ENCODE measurements at regions not wholly inside any gene's neighbourhood (a gene's known extent, or its start where the extent isn't known, plus 50 kb on each side); places are given as distances from the start of the nearest gene placed in this dataset.
A peak's percentile ranks its signal among the peaks of the same experiment; 100 is the strongest.

DNA sequence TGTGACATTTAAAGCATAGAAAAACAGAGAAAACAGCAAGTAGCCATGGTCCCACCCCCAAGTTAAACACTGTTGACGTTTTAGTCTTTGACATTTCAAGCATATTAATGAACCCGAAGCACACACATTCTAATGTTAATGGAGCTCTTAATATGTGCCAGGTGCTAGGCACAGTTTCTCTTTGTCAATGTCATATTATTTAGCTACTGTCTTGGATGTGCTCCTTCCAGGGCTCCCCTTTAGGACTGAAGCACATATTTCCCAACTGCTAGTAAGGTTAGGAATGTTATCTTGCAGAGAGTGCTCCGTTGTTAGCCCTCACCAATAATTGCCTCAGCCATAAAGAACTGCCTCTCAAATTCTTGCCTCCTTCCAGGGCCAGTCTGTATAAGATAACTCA lies 716.6 kb upstream of the TENM4 start:
- Histone ChIP-seq H3K9me3 (ENCODE audit: insufficient read depth, low read length) (no peaks in the 10 kb centered on the region), H3K4me1 (ENCODE audit: insufficient read depth, insufficient read length) (no peaks in the 10 kb centered on the region), H3K27me3 (ENCODE audit: insufficient read depth, insufficient read length) (no peaks in the 10 kb centered on the region), H3K4me3 (ENCODE audit: insufficient read length, low read depth) (no peak overlapping the region), H3K9ac (ENCODE audit: insufficient read length, low read depth) (no peak overlapping the region), H3K36me3 (ENCODE audit: insufficient read depth, insufficient read length, low read length) (no peaks in the 10 kb centered on the region)
- TF ChIP-seq ZNF274 (IDR thresholded peaks at IDR 0.05; ENCODE audit: low read depth, low read length) (no peak), SUZ12 (IDR thresholded peaks at IDR 0.05; ENCODE audit: extremely low read depth, insufficient read depth, insufficient read length) (no peak), YY1 (IDR thresholded peaks at IDR 0.05; ENCODE audit: insufficient read depth, insufficient read length) (no peak)
- DNase-seq (ENCODE audit: low read depth, low spot score): peak; percentile 20

DNA sequence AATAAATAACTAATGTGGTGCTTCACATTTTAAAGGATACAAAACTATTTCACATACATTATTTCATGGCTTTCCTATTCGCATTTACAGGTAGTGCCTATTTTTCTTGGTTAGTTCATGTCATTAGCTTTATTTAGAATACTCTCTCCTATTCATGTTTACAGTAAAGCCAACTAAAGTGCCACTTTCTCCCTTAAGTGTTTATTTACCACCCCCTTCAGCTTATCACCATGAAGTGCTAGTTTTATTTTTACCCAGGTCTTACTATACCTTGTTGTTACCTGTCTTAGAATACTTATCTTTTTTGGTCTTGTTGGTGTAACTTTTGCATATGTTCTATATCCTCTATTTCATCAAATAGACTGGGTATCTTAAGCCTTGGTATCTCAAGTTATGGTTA lies 715.2 kb upstream of the TENM4 start:
- Histone ChIP-seq H3K36me3 (ENCODE audit: insufficient read depth, insufficient read length, low read length) (no peaks in the 10 kb centered on the region), H3K4me1 (ENCODE audit: insufficient read depth, insufficient read length) (no peaks in the 10 kb centered on the region), H3K9me3 (ENCODE audit: insufficient read depth, low read length) (no peaks in the 10 kb centered on the region), H3K4me3 (ENCODE audit: insufficient read length, low read depth) (no peak overlapping the region), H3K9ac (ENCODE audit: insufficient read length, low read depth) (no peak overlapping the region), H3K27me3 (ENCODE audit: insufficient read depth, insufficient read length) (no peaks in the 10 kb centered on the region)
- no peak for DNase-seq (ENCODE audit: low read depth, low spot score)
- no peak for TF ChIP-seq ZNF274 (IDR thresholded peaks at IDR 0.05; ENCODE audit: low read depth, low read length)
- no peak for TF ChIP-seq YY1 (IDR thresholded peaks at IDR 0.05; ENCODE audit: insufficient read depth, insufficient read length)
- TF ChIP-seq SUZ12 (IDR thresholded peaks at IDR 0.05; ENCODE audit: extremely low read depth, insufficient read depth, insufficient read length): no peak

DNA sequence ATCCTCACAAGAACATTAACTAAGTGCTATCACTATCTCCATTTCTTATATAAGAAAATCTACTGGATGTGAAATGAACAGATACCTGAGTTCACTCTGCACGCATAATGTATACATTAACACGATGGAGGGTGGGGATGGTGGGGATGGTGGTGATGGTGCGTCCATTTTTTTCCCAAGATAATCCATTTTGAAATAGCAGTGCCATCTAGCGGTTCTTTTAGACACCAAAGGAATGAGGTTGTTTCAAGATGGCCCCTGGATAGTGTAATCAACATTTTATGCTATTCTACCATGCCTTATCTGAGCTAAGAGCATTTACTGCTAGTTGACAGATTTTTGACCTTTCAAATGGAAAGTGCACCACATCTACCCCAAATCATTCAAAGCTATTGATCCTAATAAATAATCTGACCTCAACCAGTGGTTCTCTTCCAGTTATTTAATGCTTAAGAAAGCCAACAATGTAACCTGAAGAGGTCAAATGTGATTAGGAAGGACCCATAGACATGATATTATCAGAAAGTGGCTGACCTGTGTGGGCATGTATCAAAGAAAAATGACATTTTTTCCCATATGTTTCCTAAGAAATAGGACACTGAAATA lies 714.7 kb upstream of the TENM4 start:
- no peak for DNase-seq (ENCODE audit: low read depth, low spot score)
- TF ChIP-seq YY1 (IDR thresholded peaks at IDR 0.05; ENCODE audit: insufficient read depth, insufficient read length) (no peak), ZNF274 (IDR thresholded peaks at IDR 0.05; ENCODE audit: low read depth, low read length) (no peak), SUZ12 (IDR thresholded peaks at IDR 0.05; ENCODE audit: extremely low read depth, insufficient read depth, insufficient read length) (no peak)

DNA sequence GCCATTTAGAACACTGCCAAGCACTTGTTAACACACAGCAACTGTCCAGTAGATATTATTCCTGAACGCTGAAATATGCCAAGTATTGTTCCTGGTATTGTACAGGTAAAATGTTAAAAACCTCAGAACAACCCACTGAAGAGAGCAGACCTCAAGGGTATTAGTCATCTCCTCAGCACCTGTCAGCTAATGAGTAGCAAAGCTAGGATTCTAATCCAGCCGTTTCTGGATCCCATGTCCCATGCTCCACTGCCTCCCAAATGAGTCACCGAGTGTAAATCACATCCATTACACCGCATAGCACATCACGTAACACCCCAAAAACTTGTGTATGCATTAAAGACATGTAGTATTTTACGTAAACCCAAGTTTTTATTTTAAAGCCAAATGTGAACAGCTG lies 705.4 kb upstream of the TENM4 start:
- Histone ChIP-seq H3K27me3 (ENCODE audit: insufficient read depth, insufficient read length) (no peaks in the 10 kb centered on the region), H3K4me1 (ENCODE audit: insufficient read depth, insufficient read length) (no peaks in the 10 kb centered on the region), H3K4me3 (ENCODE audit: insufficient read length, low read depth) (no peak overlapping the region), H3K9me3 (ENCODE audit: insufficient read depth, low read length) (no peaks in the 10 kb centered on the region), H3K36me3 (ENCODE audit: insufficient read depth, insufficient read length, low read length) (no peaks in the 10 kb centered on the region), H3K9ac (ENCODE audit: insufficient read length, low read depth) (no peak overlapping the region)
- TF ChIP-seq YY1 (IDR thresholded peaks at IDR 0.05; ENCODE audit: insufficient read depth, insufficient read length): no peak
- DNase-seq (ENCODE audit: low read depth, low spot score): no peak

More for the DNA sequence above, 714.7 kb upstream of the TENM4 start:
- H3K4me1 ChIP-seq (ENCODE audit: insufficient read depth, insufficient read length): no peaks in the 10 kb centered on the region
- no peak overlapping the region for H3K4me3 ChIP-seq (ENCODE audit: insufficient read length, low read depth)
- no peaks in the 10 kb centered on the region for H3K9me3 ChIP-seq (ENCODE audit: insufficient read depth, low read length)
- no peaks in the 10 kb centered on the region for H3K36me3 ChIP-seq (ENCODE audit: insufficient read depth, insufficient read length, low read length)
- no peaks in the 10 kb centered on the region for H3K27me3 ChIP-seq (ENCODE audit: insufficient read depth, insufficient read length)
- H3K9ac ChIP-seq (ENCODE audit: insufficient read length, low read depth): no peak overlapping the region

DNA sequence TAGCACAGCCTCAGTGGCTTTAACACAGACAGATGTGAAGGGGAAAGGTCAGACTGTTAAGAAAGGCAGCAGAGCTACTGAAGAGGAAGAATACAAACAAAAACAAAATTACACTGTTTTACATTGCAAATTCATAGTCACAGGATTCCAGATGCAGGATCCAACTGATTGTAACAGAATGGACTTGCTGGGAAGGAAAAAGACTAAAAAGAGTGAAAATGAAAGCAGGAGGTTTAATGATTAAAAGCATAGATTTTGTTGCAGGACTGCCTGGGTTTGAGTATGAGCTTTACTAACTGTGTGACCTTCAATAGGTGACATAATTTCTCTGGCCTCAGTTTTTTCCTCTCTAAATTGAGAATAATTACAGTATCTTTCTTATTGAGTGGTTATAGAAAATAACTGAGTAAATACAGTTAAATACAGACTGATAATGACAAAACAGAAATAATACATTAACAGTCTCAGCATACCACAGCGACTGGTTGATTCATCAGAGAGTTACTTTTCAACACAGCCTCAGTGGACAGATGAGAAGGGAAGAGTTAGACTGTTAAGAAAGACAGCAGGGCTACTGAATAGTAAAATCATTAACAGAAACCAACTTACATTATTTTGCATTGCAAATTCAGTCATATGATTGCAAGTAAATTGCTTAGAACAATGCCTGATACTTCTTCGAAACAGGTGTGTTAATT lies 704.2 kb upstream of the TENM4 start:
- no peak for DNase-seq (ENCODE audit: low read depth, low spot score)
- Histone ChIP-seq H3K9me3 (ENCODE audit: insufficient read depth, low read length) (no peaks in the 10 kb centered on the region), H3K36me3 (ENCODE audit: insufficient read depth, insufficient read length, low read length) (no peaks in the 10 kb centered on the region), H3K4me3 (ENCODE audit: insufficient read length, low read depth) (no peak overlapping the region), H3K9ac (ENCODE audit: insufficient read length, low read depth) (no peak overlapping the region), H3K4me1 (ENCODE audit: insufficient read depth, insufficient read length) (no peaks in the 10 kb centered on the region), H3K27me3 (ENCODE audit: insufficient read depth, insufficient read length) (no peaks in the 10 kb centered on the region)
- TF ChIP-seq YY1 (IDR thresholded peaks at IDR 0.05; ENCODE audit: insufficient read depth, insufficient read length): no peak
- no peak for TF ChIP-seq ZNF274 (IDR thresholded peaks at IDR 0.05; ENCODE audit: low read depth, low read length)
- no peak for TF ChIP-seq SUZ12 (IDR thresholded peaks at IDR 0.05; ENCODE audit: extremely low read depth, insufficient read depth, insufficient read length)

DNA sequence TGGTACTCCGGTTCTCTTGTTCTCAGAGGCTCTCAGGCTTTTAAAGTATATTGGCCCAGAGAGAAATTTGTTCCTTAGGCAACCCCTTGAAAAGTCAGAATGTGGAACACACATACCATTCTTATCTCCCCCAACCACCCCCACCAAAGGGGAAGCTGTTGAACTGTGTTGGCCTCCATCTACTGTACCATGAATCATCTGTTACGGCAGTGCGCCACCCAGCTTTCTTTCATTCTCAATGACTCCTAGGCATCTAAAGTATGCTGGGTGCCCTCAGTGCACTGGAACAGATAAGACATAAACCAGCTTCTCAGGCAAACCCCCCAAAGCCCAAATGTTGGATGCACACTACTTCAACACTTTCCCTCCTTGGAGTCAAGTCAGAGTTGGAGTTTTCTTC lies 696.2 kb upstream of the TENM4 start:
- H3K9ac ChIP-seq (ENCODE audit: insufficient read length, low read depth): no peak overlapping the region
- TF ChIP-seq ZNF274 (IDR thresholded peaks at IDR 0.05; ENCODE audit: low read depth, low read length) (no peak), YY1 (IDR thresholded peaks at IDR 0.05; ENCODE audit: insufficient read depth, insufficient read length) (no peak), SUZ12 (IDR thresholded peaks at IDR 0.05; ENCODE audit: extremely low read depth, insufficient read depth, insufficient read length) (no peak)
- H3K4me3 ChIP-seq (ENCODE audit: insufficient read length, low read depth): no peak overlapping the region
- H3K27me3 ChIP-seq (ENCODE audit: insufficient read depth, insufficient read length): no peaks in the 10 kb centered on the region
- no peaks in the 10 kb centered on the region for H3K36me3 ChIP-seq (ENCODE audit: insufficient read depth, insufficient read length, low read length)
- H3K4me1 ChIP-seq (ENCODE audit: insufficient read depth, insufficient read length): no peaks in the 10 kb centered on the region
- no peaks in the 10 kb centered on the region for H3K9me3 ChIP-seq (ENCODE audit: insufficient read depth, low read length)
- DNase-seq (ENCODE audit: low read depth, low spot score): no peak

DNA sequence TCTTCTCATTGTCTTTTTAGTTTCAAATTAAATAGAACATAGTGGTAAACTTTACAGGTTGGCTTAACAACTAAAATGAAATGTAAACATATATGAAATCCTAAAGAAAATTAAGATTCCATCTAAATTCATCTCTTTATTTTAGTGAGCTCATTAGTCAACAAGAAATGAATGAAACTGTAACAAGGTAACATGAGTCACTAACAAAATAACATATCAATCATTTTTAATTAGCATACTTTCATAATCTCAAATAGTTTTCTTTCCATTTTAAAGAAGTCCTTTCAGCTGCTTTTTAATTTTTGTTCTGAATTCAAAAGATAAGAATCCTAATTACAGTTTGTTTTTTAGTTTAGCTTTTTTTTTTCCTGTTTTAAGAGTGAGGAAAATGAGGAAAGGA lies 688.6 kb upstream of the TENM4 start:
- Histone ChIP-seq H3K9me3 (ENCODE audit: insufficient read depth, low read length) (no peaks in the 10 kb centered on the region), H3K4me1 (ENCODE audit: insufficient read depth, insufficient read length) (no peaks in the 10 kb centered on the region), H3K27me3 (ENCODE audit: insufficient read depth, insufficient read length) (no peaks in the 10 kb centered on the region), H3K36me3 (ENCODE audit: insufficient read depth, insufficient read length, low read length) (no peaks in the 10 kb centered on the region), H3K4me3 (ENCODE audit: insufficient read length, low read depth) (no peak overlapping the region), H3K9ac (ENCODE audit: insufficient read length, low read depth) (no peak overlapping the region)
- no peak for DNase-seq (ENCODE audit: low read depth, low spot score)
- TF ChIP-seq ZNF274 (IDR thresholded peaks at IDR 0.05; ENCODE audit: low read depth, low read length): no peak
- no peak for TF ChIP-seq YY1 (IDR thresholded peaks at IDR 0.05; ENCODE audit: insufficient read depth, insufficient read length)
- no peak for TF ChIP-seq SUZ12 (IDR thresholded peaks at IDR 0.05; ENCODE audit: extremely low read depth, insufficient read depth, insufficient read length)
